ENCODE measurements at regions not wholly inside any gene's neighbourhood (a gene's known extent, or its start where the extent isn't known, plus 50 kb on each side); places are given as distances from the start of the nearest gene placed in this dataset.
"Not testable (repeated sequence)": the region's sequence is repeated elsewhere in the genome, so short reads cannot be mapped to it uniquely, and the experiment has no call there.

DNA sequence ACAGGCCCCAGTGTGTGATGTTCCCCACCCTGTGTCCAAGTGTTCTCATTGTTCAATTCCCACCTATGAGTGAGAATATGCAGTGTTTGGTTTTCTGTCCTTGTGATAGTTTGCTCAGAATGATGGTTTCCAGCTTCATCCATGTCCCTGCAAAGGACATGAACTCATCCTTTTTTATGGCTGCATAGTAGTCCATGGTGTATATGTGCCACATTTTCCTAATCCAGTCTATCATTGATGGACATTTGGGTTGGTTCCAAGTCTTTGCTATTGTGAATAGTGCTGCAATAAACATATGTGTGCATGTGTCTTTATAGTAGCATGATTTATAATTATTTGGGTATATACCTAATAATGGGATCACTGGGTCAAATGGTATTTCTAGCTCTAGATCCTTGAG is 115.0 kb upstream of the TBX18 start:
- not testable (repeated sequence) for TF ChIP-seq TCF7 (IDR thresholded peaks at IDR 0.05; ENCODE audit: borderline replicate concordance); POLR3A (IDR thresholded peaks at IDR 0.05; ENCODE audit: borderline replicate concordance, extremely low read depth, insufficient read depth, insufficient read length); KLF1 (tag; IDR thresholded peaks at IDR 0.05)
- TF ChIP-seq, protein P1, sequence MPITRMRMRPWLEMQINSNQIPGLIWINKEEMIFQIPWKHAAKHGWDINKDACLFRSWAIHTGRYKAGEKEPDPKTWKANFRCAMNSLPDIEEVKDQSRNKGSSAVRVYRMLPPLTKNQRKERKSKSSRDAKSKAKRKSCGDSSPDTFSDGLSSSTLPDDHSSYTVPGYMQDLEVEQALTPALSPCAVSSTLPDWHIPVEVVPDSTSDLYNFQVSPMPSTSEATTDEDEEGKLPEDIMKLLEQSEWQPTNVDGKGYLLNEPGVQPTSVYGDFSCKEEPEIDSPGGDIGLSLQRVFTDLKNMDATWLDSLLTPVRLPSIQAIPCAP (CRISPR knock-in tag; IDR thresholded peaks at IDR 0.05; ENCODE audit: borderline replicate concordance): not testable (repeated sequence)

Data from K562 (cell line).